ENCODE measurements at regions not wholly inside any gene's neighbourhood (a gene's known extent, or its start where the extent isn't known, plus 50 kb on each side); places are given as distances from the start of the nearest gene placed in this dataset.

DNA sequence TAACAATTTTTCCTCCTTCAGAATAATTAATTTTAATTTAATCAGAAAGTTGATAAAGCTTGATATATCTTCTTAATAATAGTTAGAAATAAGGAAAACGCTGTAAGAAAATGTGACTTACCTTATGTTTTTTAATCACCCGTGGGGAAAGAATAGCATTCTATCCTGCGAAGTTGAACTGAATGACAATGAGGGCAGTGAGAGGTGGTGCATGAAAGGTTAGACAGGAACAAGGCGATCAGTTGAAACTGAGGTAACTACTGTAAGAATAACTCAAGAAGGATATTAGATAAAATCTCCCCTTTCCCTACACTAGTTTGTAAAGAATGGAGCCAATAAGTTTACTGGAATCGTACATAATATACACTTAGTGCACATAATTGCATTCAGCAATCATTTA, 655.0 kb upstream of the NCAM2 start:
- TF ChIP-seq EZH2 (IDR thresholded peaks at IDR 0.05; ENCODE audit: borderline replicate concordance, low read depth, low read length, severe bottlenecking) (no peak), CTCF (IDR thresholded peaks at IDR 0.05; ENCODE audit: borderline replicate concordance, extremely low read depth, low read length, poor library complexity, severe bottlenecking) (no peak)

All from DND-41 (cell line).